Activated effector memory CD4-positive, alpha-beta T cell treated with Interleukin-2 at 50 U/mL for 16 hours (primary cell): ENCODE measurements at regions not wholly inside any gene's neighbourhood (a gene's known extent, or its start where the extent isn't known, plus 50 kb on each side); places are given as distances from the start of the nearest gene placed in this dataset.
"Not testable (repeated sequence)": the region's sequence is repeated elsewhere in the genome, so short reads cannot be mapped to it uniquely, and the experiment has no call there.

Source experiments
- DNase-seq: peaks from one replicate; pipeline ENCODE4 v3.0.0-alpha.2; 2020

- DNase-seq: no peak
These were observed 265.2 kb upstream of the SGO1 start for GRCh38 chr3:20451170-20451569.

- DNase-seq: no peak
These were observed 264.6 kb upstream of the SGO1 start for GRCh38 chr3:20450611-20451010.

GRCh38 chr3:20442846-20443245 lies 256.8 kb upstream of the SGO1 start:
- no peak for DNase-seq

GRCh38 chr3:20427268-20427667 lies 241.3 kb upstream of the SGO1 start:
- not testable (repeated sequence) for DNase-seq

GRCh38 chr3:20425138-20425537 lies 239.1 kb upstream of the SGO1 start:
- DNase-seq: no peak

GRCh38 chr3:20424086-20424485 lies 238.1 kb upstream of the SGO1 start:
- DNase-seq: no peak

GRCh38 chr3:20422391-20422790 lies 236.4 kb upstream of the SGO1 start:
- DNase-seq: no peak

- DNase-seq: no peak
These were observed 231.5 kb upstream of the SGO1 start for GRCh38 chr3:20417388-20418108.

- no peak for DNase-seq
These were observed 220.6 kb upstream of the SGO1 start for GRCh38 chr3:20406611-20407011.

GRCh38 chr3:20405744-20406143 lies 219.7 kb upstream of the SGO1 start:
- no peak for DNase-seq

- DNase-seq: no peak
These were observed 219.2 kb upstream of the SGO1 start for GRCh38 chr3:20405231-20405630.

- no peak for DNase-seq
These were observed 218.7 kb upstream of the SGO1 start for GRCh38 chr3:20404741-20405100.

- no peak for DNase-seq
These were observed 218.2 kb upstream of the SGO1 start for GRCh38 chr3:20403986-20404740.

- no peak for DNase-seq
These were observed 215.2 kb upstream of the SGO1 start for GRCh38 chr3:20401253-20401652.

GRCh38 chr3:20400686-20401085 lies 214.7 kb upstream of the SGO1 start:
- no peak for DNase-seq

- DNase-seq: no peak
These were observed 214.3 kb upstream of the SGO1 start for GRCh38 chr3:20400281-20400680.

GRCh38 chr3:20396335-20396734 lies 210.3 kb upstream of the SGO1 start:
- no peak for DNase-seq

GRCh38 chr3:20395692-20396091 lies 209.7 kb upstream of the SGO1 start:
- DNase-seq: no peak

- no peak for DNase-seq
These were observed 208.2 kb upstream of the SGO1 start for GRCh38 chr3:20394243-20394642.

GRCh38 chr3:20391644-20392043 lies 205.6 kb upstream of the SGO1 start:
- no peak for DNase-seq

- no peak for DNase-seq
These were observed 203.0 kb upstream of the SGO1 start for GRCh38 chr3:20388971-20389370.

- DNase-seq: no peak
These were observed 194.3 kb upstream of the SGO1 start for GRCh38 chr3:20380295-20380694.

- DNase-seq: no peak
These were observed 192.3 kb upstream of the SGO1 start for GRCh38 chr3:20378315-20378714.

GRCh38 chr3:20376665-20377217 lies 190.7 kb upstream of the SGO1 start:
- DNase-seq: no peak
